ENCODE measurements at regions not wholly inside any gene's neighbourhood (a gene's known extent, or its start where the extent isn't known, plus 50 kb on each side); places are given as distances from the start of the nearest gene placed in this dataset.

DNA sequence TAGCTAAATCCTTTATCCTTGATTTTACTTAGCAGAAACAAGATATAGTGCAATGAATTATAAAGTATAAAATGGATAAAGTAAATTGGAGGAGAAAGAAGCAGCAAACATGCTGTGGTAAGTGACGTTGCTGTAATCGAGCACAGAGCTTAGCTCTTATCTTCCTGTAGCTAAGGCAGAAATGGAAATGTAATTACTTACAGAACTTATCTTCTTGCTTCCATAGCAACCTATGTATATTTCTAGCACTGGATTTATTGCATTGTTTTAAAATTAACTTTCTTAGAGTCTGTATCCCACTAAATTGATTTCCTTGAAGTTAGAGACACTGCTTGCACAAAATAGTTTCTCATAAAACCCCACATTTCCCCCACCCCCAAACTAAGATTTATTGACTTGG, 130.6 kb upstream of the MC4R start:
- TF ChIP-seq, protein P1, sequence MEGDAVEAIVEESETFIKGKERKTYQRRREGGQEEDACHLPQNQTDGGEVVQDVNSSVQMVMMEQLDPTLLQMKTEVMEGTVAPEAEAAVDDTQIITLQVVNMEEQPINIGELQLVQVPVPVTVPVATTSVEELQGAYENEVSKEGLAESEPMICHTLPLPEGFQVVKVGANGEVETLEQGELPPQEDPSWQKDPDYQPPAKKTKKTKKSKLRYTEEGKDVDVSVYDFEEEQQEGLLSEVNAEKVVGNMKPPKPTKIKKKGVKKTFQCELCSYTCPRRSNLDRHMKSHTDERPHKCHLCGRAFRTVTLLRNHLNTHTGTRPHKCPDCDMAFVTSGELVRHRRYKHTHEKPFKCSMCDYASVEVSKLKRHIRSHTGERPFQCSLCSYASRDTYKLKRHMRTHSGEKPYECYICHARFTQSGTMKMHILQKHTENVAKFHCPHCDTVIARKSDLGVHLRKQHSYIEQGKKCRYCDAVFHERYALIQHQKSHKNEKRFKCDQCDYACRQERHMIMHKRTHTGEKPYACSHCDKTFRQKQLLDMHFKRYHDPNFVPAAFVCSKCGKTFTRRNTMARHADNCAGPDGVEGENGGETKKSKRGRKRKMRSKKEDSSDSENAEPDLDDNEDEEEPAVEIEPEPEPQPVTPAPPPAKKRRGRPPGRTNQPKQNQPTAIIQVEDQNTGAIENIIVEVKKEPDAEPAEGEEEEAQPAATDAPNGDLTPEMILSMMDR (IDR thresholded peaks at IDR 0.05): no peak
- TF ChIP-seq POLR2AphosphoS5 (IDR thresholded peaks at IDR 0.05; ENCODE audit: low read depth, low read length) (no peak), SIN3A (IDR thresholded peaks at IDR 0.05; ENCODE audit: borderline replicate concordance, insufficient read depth, low read depth, low read length) (no peak)
- TF ChIP-seq, protein P2, sequence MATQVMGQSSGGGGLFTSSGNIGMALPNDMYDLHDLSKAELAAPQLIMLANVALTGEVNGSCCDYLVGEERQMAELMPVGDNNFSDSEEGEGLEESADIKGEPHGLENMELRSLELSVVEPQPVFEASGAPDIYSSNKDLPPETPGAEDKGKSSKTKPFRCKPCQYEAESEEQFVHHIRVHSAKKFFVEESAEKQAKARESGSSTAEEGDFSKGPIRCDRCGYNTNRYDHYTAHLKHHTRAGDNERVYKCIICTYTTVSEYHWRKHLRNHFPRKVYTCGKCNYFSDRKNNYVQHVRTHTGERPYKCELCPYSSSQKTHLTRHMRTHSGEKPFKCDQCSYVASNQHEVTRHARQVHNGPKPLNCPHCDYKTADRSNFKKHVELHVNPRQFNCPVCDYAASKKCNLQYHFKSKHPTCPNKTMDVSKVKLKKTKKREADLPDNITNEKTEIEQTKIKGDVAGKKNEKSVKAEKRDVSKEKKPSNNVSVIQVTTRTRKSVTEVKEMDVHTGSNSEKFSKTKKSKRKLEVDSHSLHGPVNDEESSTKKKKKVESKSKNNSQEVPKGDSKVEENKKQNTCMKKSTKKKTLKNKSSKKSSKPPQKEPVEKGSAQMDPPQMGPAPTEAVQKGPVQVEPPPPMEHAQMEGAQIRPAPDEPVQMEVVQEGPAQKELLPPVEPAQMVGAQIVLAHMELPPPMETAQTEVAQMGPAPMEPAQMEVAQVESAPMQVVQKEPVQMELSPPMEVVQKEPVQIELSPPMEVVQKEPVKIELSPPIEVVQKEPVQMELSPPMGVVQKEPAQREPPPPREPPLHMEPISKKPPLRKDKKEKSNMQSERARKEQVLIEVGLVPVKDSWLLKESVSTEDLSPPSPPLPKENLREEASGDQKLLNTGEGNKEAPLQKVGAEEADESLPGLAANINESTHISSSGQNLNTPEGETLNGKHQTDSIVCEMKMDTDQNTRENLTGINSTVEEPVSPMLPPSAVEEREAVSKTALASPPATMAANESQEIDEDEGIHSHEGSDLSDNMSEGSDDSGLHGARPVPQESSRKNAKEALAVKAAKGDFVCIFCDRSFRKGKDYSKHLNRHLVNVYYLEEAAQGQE (IDR thresholded peaks at IDR 0.05; ENCODE audit: insufficient read depth in 1 of 2, low read depth in 2 of 2, low read length in 1 of 2): no peak
